Uterus (tissue), 3 donors: ENCODE measurements at regions not wholly inside any gene's neighbourhood (a gene's known extent, or its start where the extent isn't known, plus 50 kb on each side); places are given as distances from the start of the nearest gene placed in this dataset.
"Not testable (repeated sequence)": the region's sequence is repeated elsewhere in the genome, so short reads cannot be mapped to it uniquely, and the experiment has no call there.

Source experiments
- DNase-seq, 2 donors: peaks; one replicate each; pipeline ENCODE4 v3.0.0-alpha.2; 2019 to 2020
- H3K27ac ChIP-seq, 2 donors: fragments of 200-600 bp; sonication (generic); 1 replicate in 1 of 2; 2 replicates in 1 of 2; pipeline ENCODE4 v1.5.1; 2016 to 2018
- H3K27me3 ChIP-seq, 2 donors: fragments of 200-600 bp; sonication (generic); one replicate each; pipeline ENCODE4 v1.5.1; 2018 to 2019; ENCODE audit warnings: control low read depth in 1 of 2
- H3K36me3 ChIP-seq, 2 donors: fragments of 200-600 bp; sonication (generic); one replicate each; pipeline ENCODE4 v1.5.1; 2019; ENCODE audit warnings: control low read depth in 1 of 2
- H3K4me1 ChIP-seq, 2 donors: fragments of 200-600 bp; sonication (generic); one replicate each; pipeline ENCODE4 v1.5.1; 2018 to 2019; ENCODE audit warnings: control low read depth in 1 of 2
- H3K4me3 ChIP-seq, 2 donors: fragments of 200-600 bp; sonication (generic); 1 replicate in 1 of 2; 2 replicates in 1 of 2; pipeline ENCODE4 v1.5.1; 2018 to 2019; ENCODE audit warnings: mild to moderate bottlenecking in 1 of 2
- H3K9me3 ChIP-seq, 2 donors: fragments of 200-600 bp; sonication (generic); one replicate each; pipeline ENCODE4 v1.5.1; 2019; ENCODE audit warnings: control low read depth in 1 of 2
- CTCF ChIP-seq, 4 experiments: fragments of 200-600 bp in 2 of 4; fragments of 450-650 bp in 2 of 4; sonication (generic) in 2 of 4; IDR thresholded peaks; one replicate each; pipeline ENCODE4 v1.5.1; 2016 to 2019; ENCODE audit warnings: antibody characterized with exemption in 4 of 4, mild to moderate bottlenecking in 2 of 4, moderate library complexity in 1 of 4
- POLR2A ChIP-seq, 2 donors: fragments of 450-650 bp; IDR thresholded peaks; one replicate each; pipeline ENCODE4 v1.6.1; 2016; ENCODE audit warnings: antibody characterized with exemption in 2 of 2, mild to moderate bottlenecking in 1 of 2, moderate library complexity in 1 of 2
- intact Hi-C: fragments of 100-400 bp; cut with DNase I; formaldehyde crosslinking; loops from one replicate; pipeline ENCODE4 v1.15.1; 2023; ENCODE audit warnings: low total_unique reads
- donor health status: DM: yes; HTN: yes; CAD: no.

- no peak for DNase-seq
- H3K9me3 ChIP-seq, result no peaks in the 10 kb centered on the region
- H3K4me1 ChIP-seq, result peaks cover 0 to 8% of the 10 kb centered on the region in 2 donors
- no peak overlapping the region for H3K4me3 ChIP-seq
- TF ChIP-seq POLR2A (IDR thresholded peaks at IDR 0.05) (no peak), CTCF (IDR thresholded peaks at IDR 0.05) (no peak)
- H3K27me3 ChIP-seq, result no peaks in the 10 kb centered on the region
- no peaks in the 10 kb centered on the region for H3K36me3 ChIP-seq
- no peak overlapping the region for H3K27ac ChIP-seq
- intact Hi-C loops, result no loop called here
Measured at GRCh38 chr6:167686204-167686893, 140.4 kb upstream of the AFDN start.

GRCh38 chr6:167687116-167687725 lies 139.5 kb upstream of the AFDN start:
- Histone ChIP-seq H3K4me1 (peaks cover 0 to 8% of the 10 kb centered on the region in 2 donors), H3K27ac (no peak overlapping the region), H3K4me3 (no peak overlapping the region), H3K27me3 (no peaks in the 10 kb centered on the region), H3K9me3 (no peaks in the 10 kb centered on the region), H3K36me3 (no peaks in the 10 kb centered on the region)
- DNase-seq, result no peak
- TF ChIP-seq POLR2A (IDR thresholded peaks at IDR 0.05) (no peak), CTCF (IDR thresholded peaks at IDR 0.05) (no peak)
- intact Hi-C loops, result no loop called here

- Histone ChIP-seq H3K4me1 (peaks cover 0 to 4% of the 10 kb centered on the region in 2 donors), H3K4me3 (no peak overlapping the region), H3K27ac (no peak overlapping the region), H3K36me3 (no peaks in the 10 kb centered on the region), H3K27me3 (no peaks in the 10 kb centered on the region), H3K9me3 (no peaks in the 10 kb centered on the region)
- TF ChIP-seq CTCF (IDR thresholded peaks at IDR 0.05), result no peak
- TF ChIP-seq POLR2A (IDR thresholded peaks at IDR 0.05), result no peak
- DNase-seq, result no peak
- intact Hi-C loops, result no loop called here
Measured at GRCh38 chr6:167688123-167688522, 138.6 kb upstream of the AFDN start.

- no peaks in the 10 kb centered on the region for H3K9me3 ChIP-seq
- H3K36me3 ChIP-seq, result no peaks in the 10 kb centered on the region
- H3K27me3 ChIP-seq, result no peaks in the 10 kb centered on the region
- no peaks in the 10 kb centered on the region for H3K4me1 ChIP-seq
- no peak for TF ChIP-seq POLR2A (IDR thresholded peaks at IDR 0.05)
- no peak for TF ChIP-seq CTCF (IDR thresholded peaks at IDR 0.05)
- intact Hi-C loops, result no loop called here
- no peak for DNase-seq
- H3K4me3 ChIP-seq, result no peak overlapping the region
- no peak overlapping the region for H3K27ac ChIP-seq
Measured at GRCh38 chr6:167689278-167689677, 137.4 kb upstream of the AFDN start.

GRCh38 chr6:167689751-167690150 lies 137.0 kb upstream of the AFDN start:
- no peak overlapping the region for H3K27ac ChIP-seq
- intact Hi-C loops, result no loop called here
- no peaks in the 10 kb centered on the region for H3K4me1 ChIP-seq
- TF ChIP-seq POLR2A (IDR thresholded peaks at IDR 0.05), result no peak
- TF ChIP-seq CTCF (IDR thresholded peaks at IDR 0.05), result no peak
- no peaks in the 10 kb centered on the region for H3K9me3 ChIP-seq
- H3K36me3 ChIP-seq, result no peaks in the 10 kb centered on the region
- H3K27me3 ChIP-seq, result no peaks in the 10 kb centered on the region
- no peak overlapping the region for H3K4me3 ChIP-seq
- DNase-seq, result no peak

GRCh38 chr6:167690167-167690922 lies 136.4 kb upstream of the AFDN start:
- DNase-seq, intact Hi-C loops, H3K27ac ChIP-seq: not testable (repeated sequence)

More at GRCh38 chr6:167690167-167690922, 136.4 kb upstream of the AFDN start:
- H3K9me3 ChIP-seq, H3K4me3 ChIP-seq, H3K27me3 ChIP-seq, H3K36me3 ChIP-seq, H3K4me1 ChIP-seq: not testable (repeated sequence)
